ENCODE measurements at regions not wholly inside any gene's neighbourhood (a gene's known extent, or its start where the extent isn't known, plus 50 kb on each side); places are given as distances from the start of the nearest gene placed in this dataset.

- TF ChIP-seq EZH2 (IDR thresholded peaks at IDR 0.05; ENCODE audit: low read length) = no peak
- no peak for TF ChIP-seq CTCF (optimal IDR thresholded peaks at IDR 0.05 in 1 of 3, IDR thresholded peaks at IDR 0.05 in 1 of 3, conservative IDR thresholded peaks at IDR 0.05 in 1 of 3; ENCODE audit: extremely low read depth in 1 of 3, insufficient read depth in 2 of 3, low read length in 3 of 3)
Measured at GRCh38 chr1:219505886-219506285, 107.0 kb downstream of the ZC3H11B start.
